ENCODE measurements at regions not wholly inside any gene's neighbourhood (a gene's known extent, or its start where the extent isn't known, plus 50 kb on each side); places are given as distances from the start of the nearest gene placed in this dataset.

GRCh38 chr19:33900817-33901216, 104.1 kb downstream of the KCTD15 start:
- no peak for DNase-seq

- no peak for DNase-seq
Measured at GRCh38 chr19:33902395-33902794, 105.7 kb downstream of the KCTD15 start.

GRCh38 chr19:33902802-33903488, 106.3 kb downstream of the KCTD15 start:
- DNase-seq: no peak

GRCh38 chr19:33903489-33903850, 106.8 kb downstream of the KCTD15 start:
- DNase-seq: no peak

GRCh38 chr19:33904681-33905080, 108.0 kb downstream of the KCTD15 start:
- DNase-seq: peak; percentile 50

GRCh38 chr19:33905473-33905936, 108.8 kb downstream of the KCTD15 start:
- peak; percentile 52 for DNase-seq

GRCh38 chr19:33905937-33906577, 109.4 kb downstream of the KCTD15 start:
- peak; percentile 80 for DNase-seq

- DNase-seq: peak; percentile 46
Measured at GRCh38 chr19:33906578-33907335, 110.1 kb downstream of the KCTD15 start.

- DNase-seq: no peak
Measured at GRCh38 chr19:33910922-33911321, 114.3 kb downstream of the KCTD15 start.

- no peak for DNase-seq
Measured at GRCh38 chr19:33914599-33914998, 117.9 kb downstream of the KCTD15 start.

- DNase-seq: no peak
Measured at GRCh38 chr19:33916792-33917191, 120.1 kb downstream of the KCTD15 start.

GRCh38 chr19:33919291-33919690, 122.6 kb downstream of the KCTD15 start:
- no peak for DNase-seq

GRCh38 chr19:33921165-33921564, 124.5 kb downstream of the KCTD15 start:
- DNase-seq: no peak

GRCh38 chr19:33926306-33926705, 129.6 kb downstream of the KCTD15 start:
- no peak for DNase-seq

GRCh38 chr19:33927789-33928457, 131.3 kb downstream of the KCTD15 start:
- no peak for DNase-seq

- DNase-seq: no peak
Measured at GRCh38 chr19:33928458-33928950, 131.8 kb downstream of the KCTD15 start.

- no peak for DNase-seq
Measured at GRCh38 chr19:33933931-33934330, 137.3 kb downstream of the KCTD15 start.

- DNase-seq: no peak
Measured at GRCh38 chr19:33938821-33939220, 142.2 kb downstream of the KCTD15 start.

- no peak for DNase-seq
Measured at GRCh38 chr19:33941133-33941532, 144.5 kb downstream of the KCTD15 start.

GRCh38 chr19:33946535-33947264, 150.0 kb downstream of the KCTD15 start:
- DNase-seq: no peak

GRCh38 chr19:33947265-33947964, 150.7 kb downstream of the KCTD15 start:
- no peak for DNase-seq

All from right forelimb (tissue), 1 donor.